GM19468 (cell line): ENCODE measurements at regions not wholly inside any gene's neighbourhood (a gene's known extent, or its start where the extent isn't known, plus 50 kb on each side); places are given as distances from the start of the nearest gene placed in this dataset.

Source experiments
- ATAC-seq: cut with Tn5 transposase; IDR thresholded peaks from one replicate; pipeline ENCODE4 v1.9.1; 2021; ENCODE audit warnings: mild to moderate bottlenecking, moderate library complexity, moderate number of reproducible peaks; ENCODE audit not compliant: unreplicated experiment; ENCODE audit errors: extremely low read depth

DNA sequence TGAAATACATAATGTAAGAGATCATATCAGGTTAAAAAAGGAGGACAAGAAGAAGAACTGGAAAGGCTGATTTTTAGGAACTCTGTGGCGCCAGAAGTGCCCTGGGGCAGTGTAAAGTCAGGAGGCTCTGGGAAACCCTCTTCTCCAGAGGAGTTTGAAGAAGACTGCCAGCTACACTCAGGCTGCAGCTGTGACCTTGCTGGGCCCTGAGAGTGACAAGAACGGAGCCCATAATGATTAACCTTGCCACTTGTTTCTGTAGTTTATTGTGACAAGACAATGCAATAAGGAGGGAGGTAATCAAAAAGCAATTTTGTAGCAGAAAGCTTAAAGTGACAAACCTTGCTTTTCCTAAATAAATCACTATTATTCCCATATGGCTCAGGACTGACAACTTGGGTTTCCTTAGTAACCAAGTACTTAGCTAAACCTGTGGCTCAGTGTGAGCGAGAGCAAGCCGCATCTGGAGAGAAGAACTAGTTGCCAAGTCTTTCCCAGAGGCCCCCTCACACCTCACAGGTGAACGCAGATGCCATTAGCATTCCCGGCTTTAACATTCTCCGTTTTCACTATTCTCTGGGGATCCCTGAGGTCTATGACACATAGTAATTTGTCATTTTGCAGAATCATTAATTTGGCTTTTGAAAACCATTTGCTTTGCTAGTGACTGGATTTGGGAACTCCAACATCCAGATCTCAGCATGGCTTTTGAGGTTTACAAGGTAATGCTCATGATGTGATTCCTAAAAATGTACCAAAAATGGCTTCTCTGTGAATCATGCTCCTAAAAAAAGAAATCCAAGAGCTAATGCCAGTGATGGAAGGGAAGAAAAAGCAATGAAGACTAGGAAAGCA, 115.9 kb downstream of the OMA1 start:
- ATAC-seq: no peak

- ATAC-seq: no peak
Measured at GRCh38 chr1:58426918-58427317, 119.6 kb downstream of the OMA1 start.

- no peak for ATAC-seq
Measured at GRCh38 chr1:58422436-58422835, 124.1 kb downstream of the OMA1 start.

DNA sequence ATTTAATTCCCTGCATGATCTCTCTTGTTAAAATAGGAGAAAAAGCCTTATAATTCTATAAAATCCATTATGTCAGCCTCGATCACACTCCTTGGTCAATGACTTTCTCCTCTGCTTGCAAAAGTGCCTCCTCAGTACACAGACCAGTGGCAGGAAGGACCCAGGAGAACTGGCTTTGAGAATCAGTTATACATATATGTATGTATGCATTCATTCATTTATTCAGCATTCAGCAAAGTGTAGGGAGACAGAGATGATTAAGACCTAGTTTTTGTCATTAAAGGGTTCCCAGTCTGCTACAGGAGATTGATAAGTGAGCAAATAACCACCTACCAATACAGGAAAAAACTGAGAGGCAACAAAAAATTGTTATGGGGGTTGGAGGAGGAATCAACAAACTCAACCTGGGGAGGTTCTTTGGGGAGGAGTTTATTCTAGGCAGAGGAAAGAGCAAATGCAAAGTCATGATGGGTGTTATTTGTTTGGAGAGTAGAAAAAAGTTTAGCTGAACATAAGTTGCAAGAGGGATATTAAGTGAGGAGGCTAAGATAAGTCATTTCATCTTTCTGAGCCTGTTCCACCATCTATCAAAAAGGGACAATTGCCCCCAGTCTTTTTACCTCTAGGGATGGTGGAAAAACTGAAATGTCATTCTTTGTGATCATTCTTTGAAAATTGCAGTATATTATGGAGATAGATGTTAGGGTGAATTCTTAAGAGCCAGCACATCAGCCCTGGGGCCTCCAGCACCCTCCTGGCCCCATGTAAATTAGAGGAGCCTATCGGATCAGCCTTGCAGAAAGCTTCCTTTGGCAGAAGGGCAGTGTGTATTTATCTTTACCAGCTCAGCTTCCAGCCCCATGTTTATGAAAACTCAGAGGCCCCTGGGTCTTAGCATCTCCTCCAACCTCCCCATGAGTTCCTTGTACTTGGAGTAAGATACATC, 128.0 kb downstream of the OMA1 start:
- no peak for ATAC-seq

DNA sequence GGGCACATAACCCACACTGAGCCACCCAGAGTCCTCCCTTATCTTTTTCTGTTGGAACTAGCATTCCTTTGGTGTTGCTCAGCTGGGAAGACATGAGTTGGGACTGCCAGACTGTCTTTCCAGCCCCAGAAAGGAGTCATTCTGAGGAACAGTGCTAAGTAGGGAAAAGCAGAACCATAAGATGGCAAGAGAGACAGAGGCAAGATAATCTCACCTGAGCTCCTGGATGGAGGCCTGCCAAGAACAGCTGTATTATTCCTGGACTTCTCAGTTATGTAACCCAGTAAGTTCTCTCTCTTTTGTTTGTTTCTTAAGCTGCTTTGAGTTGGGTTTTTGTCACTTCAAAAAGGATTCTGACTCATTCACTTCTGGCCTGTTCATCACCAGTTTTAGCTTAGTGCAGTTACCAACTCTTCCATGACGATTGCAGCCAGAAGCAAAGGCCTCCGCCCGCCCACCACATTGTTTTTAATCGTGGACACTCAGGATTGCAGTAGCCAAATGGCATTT, 134.4 kb downstream of the OMA1 start:
- ATAC-seq: no peak

DNA sequence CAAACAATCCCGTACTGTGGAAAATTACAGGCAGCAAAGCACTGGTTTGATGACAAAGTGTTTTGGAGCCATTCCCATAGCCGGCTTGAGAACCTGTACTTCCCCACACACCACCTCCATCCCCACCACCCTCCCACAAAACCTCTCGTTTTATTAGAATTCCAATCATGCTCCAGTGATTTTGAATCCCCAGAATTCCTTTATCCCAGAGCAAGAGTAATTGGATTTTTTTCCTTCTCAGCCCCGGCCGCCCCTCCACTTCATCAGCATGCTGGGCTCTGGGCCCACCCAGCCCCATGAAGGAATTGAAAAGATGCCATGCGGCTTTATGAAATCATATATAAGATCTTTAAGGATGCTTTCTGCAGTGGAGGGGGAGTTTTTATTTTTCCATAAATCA, 136.6 kb downstream of the OMA1 start:
- no peak for ATAC-seq

DNA sequence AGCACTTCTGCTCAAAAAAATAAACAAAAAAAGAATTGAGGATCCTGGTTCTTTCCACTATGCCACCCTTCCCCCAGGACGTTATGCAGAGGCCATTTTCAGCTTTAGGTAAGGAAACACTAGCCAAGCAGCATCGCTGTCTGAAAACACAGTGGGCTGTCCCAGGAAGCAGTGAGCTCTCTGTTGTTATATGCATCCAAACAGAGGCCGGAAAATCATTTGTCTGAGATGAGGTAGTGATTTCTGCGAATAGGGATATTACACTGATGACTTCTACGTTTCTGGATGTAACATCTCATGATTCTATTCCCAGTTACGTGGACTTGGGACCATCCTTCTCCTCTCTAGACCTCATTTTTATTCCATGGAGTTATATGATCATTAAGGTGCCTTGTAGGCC, 137.2 kb downstream of the OMA1 start:
- ATAC-seq: no peak

DNA sequence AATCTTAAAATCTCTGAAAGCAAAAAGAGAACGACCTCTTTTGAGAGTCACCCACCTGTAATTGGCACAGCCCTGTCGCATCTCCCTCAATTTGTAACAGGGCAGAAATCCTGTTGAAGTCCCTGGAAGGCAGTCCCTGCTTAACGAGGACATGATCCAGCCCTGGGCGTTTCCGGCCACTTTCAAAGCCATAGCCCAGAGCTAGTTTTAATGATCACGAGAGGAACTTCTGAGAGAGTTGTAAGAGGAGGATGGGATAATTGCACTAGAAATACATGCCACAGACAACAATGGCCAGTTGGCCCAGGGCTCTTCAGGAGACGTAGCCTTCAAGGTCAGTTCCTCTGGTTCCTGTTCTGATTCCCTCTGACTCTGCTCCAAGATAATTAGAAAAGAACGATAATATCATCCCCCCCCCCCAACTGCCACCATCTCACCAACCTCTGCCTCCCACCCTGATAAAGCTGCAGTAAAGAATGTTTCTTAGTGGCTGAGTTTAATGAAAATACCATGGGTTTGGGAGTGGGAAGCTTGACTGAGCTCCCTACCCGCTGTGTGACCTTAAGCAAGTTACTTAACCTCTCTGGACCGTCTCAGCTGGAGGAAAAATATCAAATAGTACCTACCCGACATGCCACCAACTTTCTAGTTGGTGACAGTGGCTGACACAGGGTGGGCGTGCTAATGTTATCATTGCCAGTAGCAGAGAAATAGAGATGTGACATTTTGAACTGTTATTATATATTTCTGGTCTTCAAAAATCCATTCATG, 140.0 kb downstream of the OMA1 start:
- ATAC-seq: no peak

GRCh38 chr1:58405660-58406059, 140.9 kb downstream of the OMA1 start:
- ATAC-seq: no peak

DNA sequence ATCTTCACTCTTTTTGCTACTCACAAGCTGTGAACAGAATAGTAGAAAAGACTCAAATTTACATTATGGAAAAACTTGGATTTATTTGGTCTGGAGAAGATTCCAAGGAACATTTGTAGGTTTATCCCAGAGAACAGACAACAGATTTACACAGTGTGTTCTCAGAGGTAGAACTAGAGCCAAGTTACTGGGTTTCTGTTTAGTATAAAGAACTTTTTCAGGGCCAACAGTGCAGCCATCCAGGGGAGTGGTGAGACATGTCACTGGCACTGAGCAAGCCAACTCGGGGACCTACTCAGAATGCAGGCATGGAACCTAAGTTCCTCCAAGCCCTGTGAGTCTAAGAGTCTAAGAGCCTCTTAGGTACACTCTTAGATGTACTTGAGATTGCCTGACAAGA, 142.6 kb downstream of the OMA1 start:
- no peak for ATAC-seq

- ATAC-seq: no peak
Measured at GRCh38 chr1:58402444-58402843, 144.1 kb downstream of the OMA1 start.

- ATAC-seq: no peak
Measured at GRCh38 chr1:58401991-58402390, 144.5 kb downstream of the OMA1 start.

- no peak for ATAC-seq
Measured at GRCh38 chr1:58399176-58399575, 147.3 kb downstream of the OMA1 start.

- no peak for ATAC-seq
Measured at GRCh38 chr1:58398714-58399113, 147.8 kb downstream of the OMA1 start.

DNA sequence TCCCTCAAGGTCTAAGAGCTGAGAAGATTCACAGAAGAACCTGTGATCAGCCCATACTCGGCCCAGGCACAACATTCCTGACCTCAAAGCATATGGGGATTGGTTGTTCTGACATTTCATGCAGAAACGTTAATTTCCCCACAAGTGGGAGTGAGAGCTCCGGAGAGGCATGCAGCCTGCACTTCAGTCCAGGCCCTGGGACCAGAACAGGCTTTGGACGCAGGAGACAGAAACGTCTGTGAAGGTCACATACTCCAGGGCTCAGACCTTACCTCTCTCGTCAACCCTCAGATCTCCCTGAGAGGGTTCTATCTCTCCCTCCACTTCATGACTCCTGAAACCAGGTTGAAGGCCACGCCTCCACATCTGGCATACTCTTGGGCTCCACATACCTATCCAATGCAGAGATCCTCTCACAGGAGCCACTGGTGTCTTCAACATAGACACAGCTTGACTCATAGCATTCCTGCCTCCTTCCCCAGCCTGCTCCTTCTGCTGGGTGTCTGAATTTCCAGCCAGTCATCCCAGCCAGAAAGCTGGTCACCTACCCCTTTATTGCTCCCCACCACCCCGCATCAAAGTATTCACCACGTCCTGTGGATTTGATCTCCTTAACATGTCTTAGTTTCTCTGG, 149.2 kb downstream of the OMA1 start:
- ATAC-seq: no peak

DNA sequence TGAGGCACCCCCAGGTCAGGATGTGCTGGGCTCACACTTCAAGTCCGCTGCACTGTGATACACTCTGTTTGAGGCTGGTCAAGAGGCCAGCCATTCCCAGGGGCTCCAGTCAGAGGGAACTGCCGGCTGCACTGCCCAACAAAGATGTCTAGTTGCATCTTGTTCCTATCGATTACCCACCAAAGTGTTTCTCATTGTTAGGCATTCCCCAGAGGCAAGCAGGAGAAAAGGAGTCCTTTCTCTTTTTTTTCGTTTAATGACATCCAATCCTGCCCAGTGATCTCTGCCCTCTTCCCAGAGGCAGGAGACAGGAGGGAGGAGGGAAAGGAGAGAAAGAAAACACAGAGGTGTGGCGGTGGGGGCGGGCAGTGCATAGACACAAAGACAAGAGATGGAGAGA, 150.4 kb downstream of the OMA1 start:
- ATAC-seq: no peak

DNA sequence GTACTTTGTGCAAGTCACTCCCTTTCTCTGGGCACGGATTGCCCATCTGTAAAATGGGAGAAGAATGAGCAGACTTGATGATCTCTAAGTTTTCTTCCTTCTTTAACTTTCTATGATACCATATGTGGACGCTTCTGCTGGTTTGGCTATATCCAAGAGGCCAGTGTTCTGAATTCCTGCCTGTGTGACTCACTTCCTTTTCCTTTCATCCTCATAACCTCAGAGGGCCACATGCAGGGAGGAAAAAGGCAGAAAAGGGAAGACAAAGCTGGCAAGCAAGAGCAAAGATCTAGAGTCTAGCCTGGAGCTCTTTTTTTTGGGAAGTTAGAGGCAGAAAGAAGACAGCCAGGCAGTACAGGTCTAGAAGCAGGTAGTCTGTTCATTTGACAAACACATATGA, 151.2 kb downstream of the OMA1 start:
- no peak for ATAC-seq

GRCh38 chr1:58392083-58392482, 154.4 kb downstream of the OMA1 start:
- peak; percentile 36 for ATAC-seq

- ATAC-seq: no peak
Measured at GRCh38 chr1:58391514-58391913, 155.0 kb downstream of the OMA1 start.

DNA sequence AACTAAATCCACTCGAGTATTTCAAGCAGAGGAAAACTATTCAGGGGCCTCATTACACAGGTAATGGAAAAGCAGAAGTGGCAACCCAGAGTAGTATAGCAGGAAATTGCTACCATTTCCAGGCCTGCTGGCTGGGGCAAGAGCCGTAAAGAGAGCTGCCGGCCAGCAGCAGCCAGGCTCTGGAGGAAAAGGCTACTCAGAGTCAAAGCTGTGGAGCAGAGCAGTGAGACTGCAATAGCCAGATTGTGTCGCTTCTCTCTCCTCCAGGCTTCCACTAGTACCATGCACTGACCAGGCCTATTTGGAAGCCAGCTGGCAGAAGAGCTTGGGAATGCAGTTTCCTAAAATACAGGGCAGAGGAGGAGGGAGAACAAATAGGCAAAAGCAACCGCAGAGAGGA, 155.5 kb downstream of the OMA1 start:
- no peak for ATAC-seq
